ENCODE measurements at regions not wholly inside any gene's neighbourhood (a gene's known extent, or its start where the extent isn't known, plus 50 kb on each side); places are given as distances from the start of the nearest gene placed in this dataset.

DNA sequence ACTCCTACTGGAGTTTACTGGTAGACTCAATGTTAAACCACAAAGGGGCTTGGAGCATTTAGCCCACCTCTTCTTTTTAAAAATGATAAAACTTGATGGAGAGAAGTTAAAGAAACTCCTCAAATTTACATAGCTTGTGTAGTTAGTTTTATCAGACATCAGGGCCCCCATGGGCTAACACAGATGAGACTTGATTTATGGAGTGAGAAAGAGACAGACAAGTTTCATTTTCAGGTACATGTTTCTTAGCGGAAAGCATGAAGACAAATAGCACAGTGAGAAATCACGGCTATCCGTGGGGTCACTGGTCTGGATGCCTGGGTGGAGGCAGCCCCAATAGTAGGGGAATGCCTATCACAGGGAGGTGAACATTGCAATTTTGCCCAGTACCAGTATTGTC is 173.6 kb downstream of the TFAP2B start:
- TF ChIP-seq POLR2A (IDR thresholded peaks at IDR 0.05; ENCODE audit: low read length) (no peak), GATA1 (IDR thresholded peaks at IDR 0.05; ENCODE audit: low read depth, low read length) (no peak)

All from erythroblast (primary cell).